GM19193 (cell line): ENCODE measurements at regions not wholly inside any gene's neighbourhood (a gene's known extent, or its start where the extent isn't known, plus 50 kb on each side); places are given as distances from the start of the nearest gene placed in this dataset.

Experiments
- POLR2A ChIP-seq: IDR thresholded peaks from 4 replicates; pipeline ENCODE4 v1.6.1; 2011; ENCODE audit not compliant: insufficient read depth, insufficient read length; ENCODE audit errors: extremely low read depth

DNA sequence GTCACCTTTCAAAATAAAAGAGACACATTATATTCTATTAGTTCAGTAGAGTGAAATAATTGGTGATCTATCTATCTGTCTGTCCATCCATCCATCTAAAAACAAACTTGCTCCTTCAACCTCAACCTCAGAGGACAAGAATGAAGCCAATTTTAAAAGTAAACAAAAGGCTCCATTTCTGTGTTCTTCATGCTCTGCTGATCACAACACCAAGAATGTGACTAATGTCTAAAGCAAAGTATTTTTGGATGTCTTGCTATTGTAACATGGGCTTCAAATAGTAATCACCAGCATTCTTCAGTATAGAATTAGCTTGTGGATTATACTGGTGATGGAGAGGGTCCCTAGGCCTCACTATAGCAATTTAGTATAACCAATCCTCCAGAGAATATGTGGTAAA, 1304.4 kb downstream of the MAT2B start:
- no peak for TF ChIP-seq POLR2A

DNA sequence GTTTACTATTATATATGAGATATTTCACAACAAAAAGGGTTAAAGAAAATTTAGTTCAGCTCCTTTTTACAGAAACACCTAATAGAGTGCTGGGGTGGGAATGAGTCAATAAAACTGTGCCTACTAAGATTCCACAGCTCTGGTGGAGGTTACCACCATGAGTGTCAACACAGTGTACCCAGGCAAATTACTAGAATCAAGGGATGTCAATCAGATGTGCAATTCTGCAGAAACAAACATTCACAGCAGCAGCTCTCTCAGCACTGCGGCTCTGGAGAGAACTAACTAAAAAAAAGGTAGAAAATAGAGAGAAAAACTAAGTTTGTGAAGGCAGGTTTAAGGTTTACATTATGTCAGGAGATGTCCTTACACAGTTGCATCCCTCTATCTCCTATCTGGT, 1313.0 kb downstream of the MAT2B start:
- TF ChIP-seq POLR2A = no peak

DNA sequence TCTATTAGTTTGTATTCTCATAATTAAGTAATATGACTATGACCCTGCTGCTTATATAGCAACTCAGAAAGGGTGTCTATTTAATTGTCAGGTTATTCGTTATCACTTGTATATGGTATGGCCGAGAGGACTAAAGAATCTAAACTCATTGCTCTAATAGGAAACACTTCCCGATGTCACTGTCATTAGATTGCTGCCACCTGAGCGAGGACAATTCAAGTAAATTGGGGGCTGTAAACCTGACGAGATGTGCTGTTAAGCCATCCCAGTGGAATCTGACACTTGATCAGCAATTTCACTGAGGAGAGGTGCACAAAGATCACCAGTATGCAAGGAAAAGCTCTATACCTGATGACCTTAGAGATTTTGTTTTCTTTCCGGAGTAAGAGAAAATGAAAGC, 1319.3 kb downstream of the MAT2B start:
- TF ChIP-seq POLR2A = no peak

DNA sequence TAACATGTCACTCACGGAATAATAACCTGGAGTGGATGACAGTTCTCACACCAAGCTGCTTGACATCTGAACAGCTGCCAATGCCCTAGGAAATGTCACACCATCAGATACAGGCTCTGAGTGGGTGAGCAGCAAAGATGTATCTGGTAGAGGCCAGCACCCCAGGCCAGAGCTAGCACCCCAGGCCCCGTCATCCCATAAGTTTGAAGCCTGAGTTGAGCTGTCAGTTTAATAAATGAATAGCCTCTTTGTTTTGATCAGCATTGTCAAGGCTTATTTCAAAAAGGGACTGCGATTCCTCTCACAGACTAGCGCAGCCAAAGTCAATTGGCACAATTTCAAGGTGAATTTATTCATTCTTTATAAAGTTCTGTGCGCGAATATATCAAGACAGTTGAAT, 1327.1 kb downstream of the MAT2B start:
- TF ChIP-seq POLR2A = no peak

DNA sequence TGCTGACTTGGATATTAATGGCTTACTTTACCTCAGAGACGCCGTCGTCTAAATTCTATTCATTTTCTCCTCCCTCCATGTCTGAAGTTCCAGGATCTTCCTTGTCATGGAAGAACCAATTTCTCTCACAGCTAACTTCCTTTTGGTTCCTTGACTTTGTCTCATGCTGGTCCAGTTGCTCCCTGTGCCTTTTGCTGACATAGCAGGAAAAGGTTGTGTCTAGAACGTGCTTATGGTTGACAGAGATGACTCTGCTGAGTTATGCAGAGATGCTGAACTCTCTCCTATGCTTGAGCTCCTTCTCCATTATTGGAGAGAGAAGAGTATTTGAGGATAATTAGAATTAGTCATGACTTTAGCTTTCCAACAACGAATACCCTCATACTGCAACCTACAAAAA, 1338.9 kb downstream of the MAT2B start:
- TF ChIP-seq POLR2A = no peak

DNA sequence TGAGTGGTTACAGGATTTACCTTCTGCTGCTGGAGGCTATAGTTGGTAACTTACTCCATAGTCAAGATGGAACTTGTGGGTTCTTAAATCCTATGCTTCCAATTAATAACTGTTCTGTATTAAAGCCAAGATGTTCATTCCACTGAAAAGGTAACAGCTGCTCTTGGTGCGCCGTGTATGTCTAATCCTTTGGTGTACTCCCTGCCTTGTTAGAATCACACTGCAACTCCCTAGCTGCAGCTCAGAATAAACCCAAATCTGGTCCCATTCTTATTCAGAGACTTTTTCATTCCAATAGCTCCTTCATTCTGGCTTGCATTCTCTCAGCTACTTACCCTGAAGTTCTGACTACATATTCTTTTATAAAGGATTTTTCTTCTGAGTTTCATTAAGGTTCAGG, 1355.5 kb downstream of the MAT2B start:
- no peak for TF ChIP-seq POLR2A

DNA sequence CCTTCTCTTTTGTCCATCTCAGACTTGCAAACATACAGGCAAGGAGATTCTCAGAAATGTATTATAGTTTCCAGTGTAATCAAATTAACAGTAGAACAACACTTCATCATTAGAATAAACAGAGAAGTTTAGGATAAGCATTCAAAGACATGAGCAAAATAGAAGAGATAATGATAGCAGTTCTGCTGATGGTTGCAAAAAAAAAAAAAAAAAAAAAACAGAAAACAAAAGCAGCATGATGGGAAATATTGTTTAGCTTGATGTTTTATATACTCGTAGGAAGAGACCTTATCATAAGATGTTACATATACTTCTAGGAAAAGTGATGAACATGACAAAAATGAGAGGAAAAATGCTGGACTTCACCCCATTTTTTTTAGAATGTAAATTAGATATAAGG, 1356.2 kb downstream of the MAT2B start:
- TF ChIP-seq POLR2A = no peak

DNA sequence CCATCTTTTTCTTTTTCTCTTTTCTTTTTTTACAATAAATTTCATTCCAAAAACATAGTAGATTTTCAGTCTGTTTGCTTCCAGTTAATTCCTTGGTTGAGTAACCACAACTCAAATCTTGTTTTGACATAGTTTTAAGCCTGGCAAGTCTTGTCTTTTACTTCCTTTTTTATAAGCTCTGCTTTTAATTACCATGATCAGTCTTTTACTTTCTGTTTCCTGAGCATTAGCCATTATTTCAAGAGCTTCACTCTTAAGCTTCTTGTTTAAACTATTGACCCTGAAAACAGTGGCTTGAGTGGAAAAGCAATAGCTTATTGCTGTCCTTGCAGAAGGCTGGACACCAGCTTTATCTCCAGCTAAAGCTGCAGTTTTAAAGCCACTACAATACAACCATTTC, 1363.3 kb downstream of the MAT2B start:
- no peak for TF ChIP-seq POLR2A

DNA sequence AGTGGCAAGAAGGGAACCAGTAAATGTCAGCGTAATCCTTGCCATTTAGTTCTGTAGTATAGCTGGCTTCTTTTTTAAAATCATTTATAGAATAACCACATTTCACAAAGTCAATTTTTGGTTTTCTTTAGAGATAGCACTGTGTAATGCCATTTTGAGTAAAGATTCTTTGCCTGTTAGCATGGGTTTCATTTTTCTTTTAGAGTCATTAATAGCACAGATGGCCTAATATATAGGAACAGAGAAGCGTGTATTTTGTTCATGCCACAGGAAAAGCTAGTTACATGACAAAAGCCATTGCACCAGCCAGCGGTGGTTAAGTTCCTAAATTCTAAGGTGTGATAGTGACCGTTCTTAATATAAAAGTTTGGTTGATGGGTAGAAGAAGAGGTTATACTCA, 1363.9 kb downstream of the MAT2B start:
- TF ChIP-seq POLR2A = no peak

DNA sequence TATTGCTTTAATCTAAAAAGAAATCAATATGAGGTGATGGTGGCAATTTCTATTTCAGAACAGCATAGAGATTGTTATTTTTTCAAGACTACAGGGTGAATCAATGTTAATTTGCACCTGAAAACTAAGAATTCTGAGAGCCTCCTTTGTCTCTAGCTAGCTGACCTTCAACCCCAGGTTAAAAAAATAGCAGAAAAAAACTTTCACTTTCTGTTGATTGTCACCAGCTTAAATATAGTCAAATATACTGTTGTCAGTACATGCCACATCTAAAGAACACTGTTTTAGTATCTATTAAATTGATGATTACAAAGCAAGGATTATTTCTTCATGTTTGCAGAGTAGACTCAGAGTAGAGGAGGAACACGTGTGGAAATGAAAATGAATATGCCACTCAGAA, 1371.4 kb downstream of the MAT2B start:
- no peak for TF ChIP-seq POLR2A

DNA sequence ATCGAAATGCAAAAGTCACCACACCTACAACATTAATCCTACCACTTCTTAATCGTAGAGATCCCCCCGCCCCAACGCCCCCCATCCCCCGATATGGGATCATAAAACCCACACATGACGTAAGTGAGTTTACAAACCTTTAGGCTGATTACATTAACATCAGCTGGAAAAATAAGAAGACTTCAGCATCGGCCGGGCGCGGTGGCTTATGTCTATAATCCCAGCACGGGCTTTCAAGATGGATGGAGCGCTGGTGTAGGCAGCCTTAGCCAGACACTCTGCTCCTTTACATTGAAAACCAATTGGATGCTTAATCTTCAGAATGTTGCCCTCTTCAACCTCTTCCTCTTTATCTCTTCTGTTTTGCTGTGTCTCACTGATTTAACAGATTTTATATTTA, 1376.0 kb downstream of the MAT2B start:
- TF ChIP-seq POLR2A = no peak

DNA sequence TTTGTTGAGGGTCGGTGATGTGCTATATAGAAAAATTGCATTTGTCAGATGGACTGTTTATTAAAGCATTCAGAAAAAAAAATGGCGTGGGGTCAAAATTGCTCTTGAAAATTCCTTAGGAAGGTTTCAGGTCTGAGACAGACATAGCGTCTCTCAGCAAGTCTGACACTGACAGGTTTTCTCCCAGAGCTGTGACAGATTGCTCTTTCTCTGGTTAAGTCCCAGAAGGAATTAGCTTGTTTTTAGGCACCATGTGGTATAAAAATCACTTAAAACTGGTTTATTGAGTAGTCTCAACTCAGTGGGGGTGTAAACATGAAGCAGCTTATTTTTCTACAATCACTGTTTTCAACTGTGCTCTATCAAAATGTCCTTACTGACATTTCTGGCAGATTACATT, 1379.8 kb downstream of the MAT2B start:
- TF ChIP-seq POLR2A = no peak

DNA sequence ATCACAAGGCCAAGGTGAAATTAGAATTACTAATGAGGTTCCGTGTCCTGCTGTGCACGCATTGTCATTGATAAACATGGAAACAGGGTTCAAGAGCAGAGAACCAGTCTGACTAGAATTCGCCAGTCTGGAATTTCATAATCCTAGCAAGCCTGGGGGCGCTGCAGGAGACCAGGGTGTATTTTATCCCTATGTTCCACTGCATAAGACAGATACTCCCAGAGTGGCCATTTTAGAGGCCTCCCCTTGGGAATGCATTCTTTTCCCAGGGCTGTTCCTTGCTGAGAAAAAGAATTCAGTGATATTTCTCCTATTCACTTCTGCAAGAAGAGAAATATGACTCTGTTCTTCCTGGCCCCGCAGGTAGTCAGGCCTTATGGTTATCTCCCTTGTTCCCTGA, 1387.7 kb downstream of the MAT2B start:
- no peak for TF ChIP-seq POLR2A

DNA sequence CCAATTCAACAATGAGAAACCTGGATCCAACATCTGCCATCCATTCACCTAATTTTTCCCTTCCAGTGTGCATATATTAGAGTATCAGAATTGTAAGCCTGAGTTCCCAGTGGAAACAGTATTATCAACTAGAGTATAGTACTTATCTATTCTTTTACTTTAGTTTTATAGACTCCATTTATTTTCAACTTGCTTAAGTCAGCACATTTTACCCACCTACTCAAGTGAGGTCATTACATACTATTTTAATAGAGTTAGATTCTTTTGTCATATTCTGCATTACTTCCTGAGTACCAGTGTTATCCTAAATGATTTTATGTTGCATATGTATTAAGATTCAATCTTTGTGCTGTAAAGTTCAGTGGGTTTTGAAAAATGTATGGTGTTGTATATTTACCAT, 1393.3 kb downstream of the MAT2B start:
- no peak for TF ChIP-seq POLR2A

DNA sequence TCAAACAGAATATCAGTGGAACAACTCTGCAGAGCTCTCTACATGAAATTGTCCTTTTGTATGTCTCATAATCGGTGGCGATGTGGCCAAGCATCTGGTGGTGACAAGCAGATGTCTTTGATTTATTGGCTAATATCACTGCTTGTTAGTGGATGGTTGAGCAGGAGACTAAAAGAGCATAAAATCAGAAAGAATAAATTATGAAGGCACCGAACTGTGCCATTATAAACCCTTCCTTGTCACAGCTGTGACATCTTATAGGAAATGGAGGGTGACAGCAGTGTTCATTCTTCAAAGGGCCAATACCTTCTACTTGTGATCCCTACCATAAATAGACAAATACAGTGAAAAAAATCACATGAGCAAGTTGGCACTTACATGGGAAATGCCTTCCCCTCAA, 1404.3 kb downstream of the MAT2B start:
- TF ChIP-seq POLR2A = no peak

DNA sequence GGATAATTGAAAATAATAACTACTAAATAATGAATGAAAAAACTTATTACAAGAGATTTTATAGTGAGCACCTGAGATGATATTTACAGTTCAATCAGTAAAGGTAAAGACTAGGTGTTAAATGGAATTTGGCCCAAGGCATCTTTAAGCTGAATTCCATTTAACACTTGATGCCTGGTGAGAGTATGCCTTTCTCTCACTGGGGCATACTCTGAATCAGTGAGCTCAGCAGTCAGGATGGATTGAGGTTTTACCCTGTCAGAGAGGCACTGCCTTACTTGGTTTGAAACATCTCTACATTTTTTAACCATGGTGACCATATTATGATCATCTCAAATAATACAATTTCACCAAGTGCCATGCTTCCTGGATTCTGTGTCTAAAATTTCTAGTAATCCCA, 1416.3 kb downstream of the MAT2B start:
- TF ChIP-seq POLR2A = no peak

DNA sequence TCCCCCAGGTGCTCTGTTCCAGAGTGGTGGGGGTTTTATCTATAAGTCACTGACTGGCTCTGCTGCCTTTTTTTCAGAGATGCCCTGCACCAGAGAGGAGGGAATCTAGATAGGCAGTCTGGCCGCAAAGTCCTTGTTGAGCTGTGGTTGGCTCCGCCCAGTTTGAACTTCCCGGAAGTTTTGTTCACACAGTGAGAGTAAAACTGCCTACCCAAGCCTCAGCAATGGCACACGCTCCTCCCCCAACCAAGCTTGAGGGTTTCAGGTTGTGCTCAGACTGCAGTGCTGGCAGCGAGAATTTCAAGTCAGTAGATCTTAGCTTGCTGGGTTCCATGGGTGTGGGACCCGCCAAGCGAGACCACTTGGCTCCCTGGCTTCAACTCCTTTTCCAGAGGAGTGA, 1428.6 kb downstream of the MAT2B start:
- TF ChIP-seq POLR2A = no peak

DNA sequence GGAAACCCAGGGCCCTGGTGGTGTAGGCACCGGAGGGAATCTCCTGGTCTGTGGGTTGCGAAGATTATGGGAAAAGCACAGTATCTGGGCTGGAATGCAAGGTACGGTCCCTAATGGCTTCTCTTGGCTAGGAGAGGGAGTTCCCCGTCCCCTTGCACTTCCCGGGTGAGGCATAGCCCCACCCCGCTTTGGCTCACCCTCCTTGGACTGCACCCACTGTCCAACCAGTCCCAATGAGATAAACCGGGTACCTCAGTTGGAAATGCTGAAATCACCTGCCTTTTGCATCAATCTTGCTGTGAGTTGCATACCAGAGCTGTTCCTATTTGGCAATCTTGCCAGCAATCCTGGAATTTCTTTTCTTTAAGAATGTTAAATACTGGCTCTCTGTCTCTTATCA, 1429.1 kb downstream of the MAT2B start:
- no peak for TF ChIP-seq POLR2A

DNA sequence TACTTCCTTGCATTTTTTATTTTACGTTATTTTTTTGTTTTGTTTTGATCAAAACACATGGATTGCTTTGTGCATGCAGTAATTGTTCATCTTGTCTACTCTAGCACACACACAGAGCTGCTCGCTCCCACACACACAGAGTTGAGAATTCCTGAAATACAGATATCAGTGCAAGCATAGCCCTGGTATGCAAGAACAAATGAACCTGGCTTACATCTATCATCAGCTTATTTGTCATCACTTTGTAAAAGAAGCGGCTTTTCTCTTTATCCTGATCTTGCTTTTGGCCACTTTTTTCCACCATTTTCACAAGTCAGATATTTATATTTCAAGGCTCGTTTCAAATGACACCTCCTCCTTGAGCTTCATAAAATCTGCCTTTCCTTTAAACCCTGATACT, 1435.7 kb downstream of the MAT2B start:
- no peak for TF ChIP-seq POLR2A

DNA sequence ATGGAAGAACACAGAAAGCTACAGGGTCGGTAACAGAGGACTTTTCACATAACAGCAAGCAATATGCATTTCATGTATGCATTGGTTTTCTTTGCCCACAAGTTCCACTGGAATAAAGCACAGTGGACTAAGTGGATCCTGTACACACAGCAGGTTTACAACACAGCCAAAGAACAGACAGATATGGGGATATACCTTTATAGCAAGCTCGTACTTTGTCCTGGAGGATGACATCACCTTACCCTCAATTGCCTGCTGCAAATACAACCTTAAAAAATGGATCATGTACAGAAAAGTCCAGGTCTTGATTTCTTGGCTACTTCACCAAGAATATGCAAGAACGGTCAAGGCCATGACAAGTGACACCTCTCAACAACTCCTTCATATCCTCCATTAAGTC, 1445.5 kb downstream of the MAT2B start:
- TF ChIP-seq POLR2A = no peak
